Activated naive CD8-positive, alpha-beta T cell (primary cell): ENCODE measurements at regions not wholly inside any gene's neighbourhood (a gene's known extent, or its start where the extent isn't known, plus 50 kb on each side); places are given as distances from the start of the nearest gene placed in this dataset.
"Not testable (repeated sequence)": the region's sequence is repeated elsewhere in the genome, so short reads cannot be mapped to it uniquely, and the experiment has no call there.

ENCODE experiments used
- H3K27ac Mint-ChIP-seq: one replicate; pipeline ENCODE4 v1.8.0; 2021; ENCODE audit warnings: mixed read lengths
- H3K27me3 Mint-ChIP-seq: one replicate; pipeline ENCODE4 v1.8.0; 2021; ENCODE audit warnings: mixed read lengths
- H3K36me3 Mint-ChIP-seq: one replicate; pipeline ENCODE4 v1.8.0; 2021; ENCODE audit warnings: mixed read lengths
- H3K4me1 Mint-ChIP-seq: one replicate; pipeline ENCODE4 v1.8.0; 2021; ENCODE audit warnings: low read depth, mixed read lengths
- H3K4me3 Mint-ChIP-seq: one replicate; pipeline ENCODE4 v1.8.0; 2021; ENCODE audit warnings: mild to moderate bottlenecking, mixed read lengths
- H3K9me3 Mint-ChIP-seq: one replicate; pipeline ENCODE4 v1.8.0; 2021; ENCODE audit warnings: low read depth, mixed read lengths

- no peaks in the 10 kb centered on the region for H3K4me1 Mint-ChIP-seq
- no peak overlapping the region for H3K27ac Mint-ChIP-seq
- peaks cover 4% of the 10 kb centered on the region for H3K36me3 Mint-ChIP-seq
- no peak overlapping the region for H3K4me3 Mint-ChIP-seq
- no peaks in the 10 kb centered on the region for H3K9me3 Mint-ChIP-seq
- H3K27me3 Mint-ChIP-seq, result peaks cover 8% of the 10 kb centered on the region
Observed at GRCh38 chr4:189807031-189807430, 133.6 kb upstream of the FRG1 start.

DNA sequence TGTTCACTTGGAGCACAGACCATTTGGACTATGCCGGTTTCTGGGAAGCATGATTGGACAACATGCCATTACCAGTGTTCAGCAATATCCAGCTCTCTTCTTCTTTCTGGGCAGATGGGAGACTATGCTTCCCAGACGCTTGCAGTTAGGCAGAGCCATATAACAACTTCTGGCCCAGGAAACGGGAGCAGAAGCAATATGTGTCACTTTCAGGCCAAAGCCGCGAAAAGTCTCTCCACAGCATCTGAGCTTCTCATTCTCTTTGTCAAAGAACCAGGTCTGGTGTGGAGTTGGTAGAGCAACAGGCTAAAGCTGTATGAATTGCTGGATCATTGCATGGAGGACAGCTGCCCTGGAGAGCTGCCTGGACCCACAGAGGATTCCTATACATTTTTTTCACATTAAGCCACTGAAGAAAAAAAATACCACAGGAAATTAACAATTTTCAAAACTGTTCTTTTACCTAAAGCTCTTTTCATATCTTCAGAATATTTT lies 131.4 kb upstream of the FRG1 start:
- H3K4me3 Mint-ChIP-seq, result no peak overlapping the region
- peaks cover 4% of the 10 kb centered on the region for H3K36me3 Mint-ChIP-seq
- no peaks in the 10 kb centered on the region for H3K4me1 Mint-ChIP-seq
- H3K9me3 Mint-ChIP-seq, result no peaks in the 10 kb centered on the region
- H3K27ac Mint-ChIP-seq, result no peak overlapping the region
- peaks cover 10% of the 10 kb centered on the region for H3K27me3 Mint-ChIP-seq

- Mint-ChIP-seq H3K9me3 (no peaks in the 10 kb centered on the region), H3K27me3 (peaks cover 10% of the 10 kb centered on the region), H3K36me3 (peaks cover 4% of the 10 kb centered on the region), H3K27ac (no peak overlapping the region), H3K4me3 (peak overlapping the region; percentile 30), H3K4me1 (no peaks in the 10 kb centered on the region)
Observed at GRCh38 chr4:189809839-189810238, 130.8 kb upstream of the FRG1 start.

DNA sequence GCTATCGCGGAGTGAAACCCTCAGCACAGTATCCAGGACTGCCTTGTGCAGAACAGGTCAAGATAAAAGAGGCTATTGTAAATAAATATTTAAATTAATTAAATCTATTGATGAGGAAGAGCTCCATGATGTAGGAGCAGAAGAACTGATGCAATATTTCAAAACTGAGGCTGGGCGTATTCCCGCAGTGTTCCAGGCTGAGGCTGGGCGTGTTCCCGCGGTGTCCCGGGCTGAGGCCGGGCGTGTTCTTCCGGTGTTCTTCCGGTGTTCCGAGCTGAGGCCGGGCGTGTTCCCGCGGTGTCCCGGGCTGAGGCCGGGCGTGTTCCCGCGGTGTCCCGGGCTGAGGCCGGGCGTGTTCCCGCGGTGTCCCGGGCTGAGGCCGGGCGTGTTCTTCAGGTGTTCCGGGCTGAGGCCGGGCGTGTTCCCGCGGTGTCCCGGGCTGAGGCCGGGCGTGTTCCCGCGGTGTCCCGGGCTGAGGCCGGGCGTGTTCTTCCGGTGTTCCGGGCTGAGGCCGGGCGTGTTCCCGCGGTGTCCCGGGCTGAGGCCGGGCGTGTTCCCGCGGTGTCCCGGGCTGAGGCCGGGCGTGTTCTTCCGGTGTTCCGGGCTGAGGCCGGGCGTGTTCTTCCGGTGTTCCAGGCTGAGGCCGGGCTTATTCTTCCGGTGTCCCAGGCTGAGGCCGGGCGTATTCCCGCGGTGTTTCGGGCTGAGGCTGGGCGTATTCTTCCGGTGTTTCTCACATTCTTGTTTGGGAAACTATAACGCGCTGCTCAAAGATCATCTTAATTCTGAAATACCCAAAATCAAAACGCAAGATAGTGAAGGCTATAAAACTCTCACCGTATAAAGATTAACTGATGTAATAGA lies 130.1 kb upstream of the FRG1 start:
- not testable (repeated sequence) for H3K4me1 Mint-ChIP-seq, H3K36me3 Mint-ChIP-seq, H3K27ac Mint-ChIP-seq, H3K9me3 Mint-ChIP-seq
- H3K4me3 Mint-ChIP-seq, result peak overlapping the region; percentile 70
- peaks cover 10% of the 10 kb centered on the region for H3K27me3 Mint-ChIP-seq

DNA sequence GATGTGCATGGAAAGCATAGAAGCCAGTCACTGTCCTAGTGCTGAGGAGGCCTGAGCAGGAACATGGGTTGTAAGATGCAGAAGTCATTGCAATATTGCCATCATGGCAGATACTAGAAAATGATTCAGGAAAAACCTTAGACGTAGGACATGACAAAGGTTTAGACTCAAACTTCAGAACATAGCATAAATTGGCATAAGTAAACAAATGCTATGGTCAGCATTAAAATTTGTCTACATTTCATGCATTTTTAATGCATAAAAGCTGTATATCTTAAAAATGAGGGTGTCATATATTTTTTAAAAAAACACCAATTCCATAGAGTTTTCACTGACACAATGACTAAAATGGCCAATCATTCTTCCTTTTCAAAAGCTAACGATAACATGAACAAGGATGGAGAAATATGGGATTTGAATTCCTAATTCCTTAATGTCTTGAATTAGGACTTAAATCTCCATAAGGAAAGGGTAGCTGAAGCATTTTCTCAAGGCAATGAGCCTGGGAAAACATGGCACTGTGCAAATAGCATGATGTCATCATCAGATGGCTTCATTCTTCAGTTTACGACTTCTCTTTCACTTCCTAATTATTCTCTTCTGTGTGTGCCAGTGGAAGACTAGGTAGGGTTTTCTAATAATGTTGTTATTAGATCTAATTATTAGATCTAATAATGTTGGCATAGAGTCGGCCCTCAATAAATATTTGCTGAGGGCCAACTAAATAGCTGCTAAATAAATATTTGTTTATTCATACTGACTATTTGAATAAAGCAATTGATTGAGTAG lies 125.1 kb upstream of the FRG1 start:
- Mint-ChIP-seq H3K27me3 (peaks cover 10% of the 10 kb centered on the region), H3K27ac (no peak overlapping the region), H3K4me3 (no peak overlapping the region), H3K4me1 (no peaks in the 10 kb centered on the region), H3K36me3 (peaks cover 4% of the 10 kb centered on the region), H3K9me3 (no peaks in the 10 kb centered on the region)

GRCh38 chr4:189822326-189822725 lies 118.3 kb upstream of the FRG1 start:
- no peak overlapping the region for H3K4me3 Mint-ChIP-seq
- no peaks in the 10 kb centered on the region for H3K36me3 Mint-ChIP-seq
- no peaks in the 10 kb centered on the region for H3K27me3 Mint-ChIP-seq
- no peaks in the 10 kb centered on the region for H3K4me1 Mint-ChIP-seq
- H3K27ac Mint-ChIP-seq, result no peak overlapping the region
- no peaks in the 10 kb centered on the region for H3K9me3 Mint-ChIP-seq

GRCh38 chr4:189823591-189823990 lies 117.1 kb upstream of the FRG1 start:
- H3K4me3 Mint-ChIP-seq, result no peak overlapping the region

DNA sequence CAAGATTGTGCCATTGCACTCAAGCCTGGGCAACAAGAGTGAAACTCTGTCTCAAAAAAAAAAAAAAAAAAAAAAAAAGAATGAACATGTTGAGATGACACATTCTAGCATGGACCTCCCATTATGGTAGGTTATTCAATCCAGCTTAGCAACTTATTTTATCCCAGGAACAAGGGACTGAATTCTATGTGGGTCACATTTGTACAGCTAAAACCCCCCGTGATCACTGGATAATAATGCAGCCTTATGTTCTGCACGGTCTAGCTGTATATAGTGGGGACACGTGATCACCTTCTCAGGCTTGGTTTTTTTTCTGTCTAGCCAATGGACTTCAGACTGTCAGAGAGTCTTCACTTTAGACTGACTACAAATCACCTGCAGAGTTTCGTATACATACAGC lies 115.2 kb upstream of the FRG1 start:
- no peaks in the 10 kb centered on the region for H3K4me1 Mint-ChIP-seq
- H3K36me3 Mint-ChIP-seq, result no peaks in the 10 kb centered on the region
- no peak overlapping the region for H3K4me3 Mint-ChIP-seq
- no peaks in the 10 kb centered on the region for H3K27me3 Mint-ChIP-seq
- no peaks in the 10 kb centered on the region for H3K9me3 Mint-ChIP-seq
- no peak overlapping the region for H3K27ac Mint-ChIP-seq

More at GRCh38 chr4:189823591-189823990, 117.1 kb upstream of the FRG1 start:
- Mint-ChIP-seq H3K27ac (no peak overlapping the region), H3K36me3 (no peaks in the 10 kb centered on the region), H3K4me1 (no peaks in the 10 kb centered on the region), H3K27me3 (no peaks in the 10 kb centered on the region), H3K9me3 (no peaks in the 10 kb centered on the region)

- Mint-ChIP-seq H3K27ac (no peak overlapping the region), H3K4me1 (no peaks in the 10 kb centered on the region), H3K9me3 (no peaks in the 10 kb centered on the region), H3K27me3 (no peaks in the 10 kb centered on the region), H3K4me3 (no peak overlapping the region), H3K36me3 (no peaks in the 10 kb centered on the region)
Observed at GRCh38 chr4:189826657-189827056, 114.0 kb upstream of the FRG1 start.

DNA sequence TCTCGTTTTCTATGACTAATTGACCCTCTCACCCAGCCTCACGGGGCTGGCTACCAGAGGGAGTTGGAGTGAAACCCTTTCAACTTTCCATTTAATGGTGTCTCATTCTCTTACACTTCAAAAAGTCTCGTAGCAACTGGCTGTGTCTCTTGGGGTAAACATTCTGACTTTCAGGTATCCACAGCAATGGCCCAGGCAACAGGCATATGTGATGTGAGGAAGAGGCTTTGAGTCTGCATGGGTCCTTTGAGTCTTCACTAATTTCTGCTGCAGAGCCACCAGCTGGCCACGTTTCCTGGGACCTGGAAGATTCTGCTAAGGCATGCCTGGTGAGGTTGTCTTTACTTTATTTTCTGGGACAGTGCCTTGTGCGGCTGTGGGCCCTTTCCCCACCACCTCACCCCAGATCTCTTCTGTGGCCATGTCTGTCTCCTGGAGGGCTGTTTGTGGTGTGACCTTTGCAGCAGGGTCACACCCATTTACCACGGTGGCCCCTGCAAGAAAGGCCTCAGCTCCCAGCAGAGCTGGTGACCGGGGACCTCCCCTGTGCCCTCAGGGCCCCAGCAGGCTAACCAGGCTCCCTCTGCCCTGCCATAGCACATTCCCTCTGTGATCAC lies 112.5 kb upstream of the FRG1 start:
- Mint-ChIP-seq H3K4me3 (no peak overlapping the region), H3K36me3 (no peaks in the 10 kb centered on the region), H3K27me3 (no peaks in the 10 kb centered on the region), H3K27ac (no peak overlapping the region), H3K9me3 (no peaks in the 10 kb centered on the region), H3K4me1 (no peaks in the 10 kb centered on the region)

DNA sequence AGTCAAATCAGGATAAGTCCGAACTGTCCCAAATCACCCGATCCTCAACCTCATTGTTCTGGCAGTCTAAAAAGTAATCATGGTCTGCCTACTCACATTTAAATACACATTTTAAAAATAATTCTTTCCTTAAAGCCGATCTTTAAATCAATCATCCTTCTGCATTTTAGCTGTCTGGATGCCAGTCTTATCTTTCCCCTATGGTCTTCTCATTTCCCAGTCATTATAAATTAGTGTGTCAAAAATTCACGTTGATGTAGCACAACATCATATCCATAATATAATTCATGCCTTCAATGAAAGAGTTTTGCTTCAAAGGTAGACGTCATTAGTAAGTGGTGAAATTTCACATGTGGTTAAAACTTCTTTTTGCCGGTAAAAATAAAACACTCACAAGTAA lies 108.1 kb upstream of the FRG1 start:
- Mint-ChIP-seq H3K36me3 (no peaks in the 10 kb centered on the region), H3K27ac (no peak overlapping the region), H3K9me3 (no peaks in the 10 kb centered on the region), H3K27me3 (no peaks in the 10 kb centered on the region), H3K4me3 (no peak overlapping the region), H3K4me1 (no peaks in the 10 kb centered on the region)

- no peak overlapping the region for H3K4me3 Mint-ChIP-seq
- H3K4me1 Mint-ChIP-seq, result no peaks in the 10 kb centered on the region
- H3K36me3 Mint-ChIP-seq, result no peaks in the 10 kb centered on the region
- H3K27me3 Mint-ChIP-seq, result no peaks in the 10 kb centered on the region
- H3K27ac Mint-ChIP-seq, result no peak overlapping the region
- H3K9me3 Mint-ChIP-seq, result no peaks in the 10 kb centered on the region
Observed at GRCh38 chr4:189834616-189835015, 106.1 kb upstream of the FRG1 start.

- H3K27ac Mint-ChIP-seq, result no peak overlapping the region
- no peak overlapping the region for H3K4me3 Mint-ChIP-seq
- H3K9me3 Mint-ChIP-seq, result no peaks in the 10 kb centered on the region
- H3K4me1 Mint-ChIP-seq, result no peaks in the 10 kb centered on the region
- no peaks in the 10 kb centered on the region for H3K36me3 Mint-ChIP-seq
- no peaks in the 10 kb centered on the region for H3K27me3 Mint-ChIP-seq
Observed at GRCh38 chr4:189835505-189835904, 105.2 kb upstream of the FRG1 start.

DNA sequence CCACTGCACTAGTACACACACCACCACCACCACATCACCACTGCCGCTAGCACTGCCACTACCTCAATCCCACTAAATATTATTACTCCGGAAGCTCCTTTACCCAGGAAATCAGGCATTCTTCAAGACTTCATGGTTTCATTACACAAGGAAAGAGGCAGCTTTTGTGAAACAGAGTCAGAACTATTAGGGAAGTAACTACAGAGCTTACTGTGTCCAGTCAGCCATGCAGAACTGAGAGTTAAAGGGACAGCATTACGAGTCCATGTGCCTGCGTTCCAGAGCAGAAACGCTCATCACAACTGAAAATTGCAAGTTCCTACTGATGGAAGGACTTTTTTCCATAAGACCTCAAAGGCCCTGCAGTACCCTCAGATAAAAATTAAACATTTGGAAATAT lies 103.2 kb upstream of the FRG1 start:
- no peaks in the 10 kb centered on the region for H3K9me3 Mint-ChIP-seq
- H3K4me3 Mint-ChIP-seq, result no peak overlapping the region
- H3K27me3 Mint-ChIP-seq, result no peaks in the 10 kb centered on the region
- no peak overlapping the region for H3K27ac Mint-ChIP-seq
- H3K36me3 Mint-ChIP-seq, result no peaks in the 10 kb centered on the region
- no peaks in the 10 kb centered on the region for H3K4me1 Mint-ChIP-seq
